Sigmoid colon (tissue), 6 donors: ENCODE measurements at regions not wholly inside any gene's neighbourhood (a gene's known extent, or its start where the extent isn't known, plus 50 kb on each side); places are given as distances from the start of the nearest gene placed in this dataset.

Source experiments
- DNase-seq: peaks from one replicate; pipeline ENCODE4 v3.0.0-alpha.2; 2019
- H3K27ac ChIP-seq, 4 donors: fragments of 200-600 bp; sonication (generic); one replicate each; pipeline ENCODE4 v1.5.1; 2016 to 2019; ENCODE audit warnings: mild to moderate bottlenecking in 1 of 4
- H3K27me3 ChIP-seq, 3 donors: fragments of 200-600 bp; sonication (generic); one replicate each; pipeline ENCODE4 v1.5.1; 2019; ENCODE audit warnings: mild to moderate bottlenecking in 1 of 3
- H3K36me3 ChIP-seq, 4 donors: fragments of 200-600 bp; sonication (generic); one replicate each; pipeline ENCODE4 v1.5.1; 2016 to 2019
- H3K4me1 ChIP-seq, 4 donors: fragments of 200-600 bp; sonication (generic); one replicate each; pipeline ENCODE4 v1.5.1; 2017 to 2019
- H3K4me3 ChIP-seq, 4 donors: fragments of 200-600 bp; sonication (generic); one replicate each; pipeline ENCODE4 v1.5.1; 2017 to 2019; ENCODE audit warnings: mild to moderate bottlenecking in 2 of 4, moderate library complexity in 1 of 4
- H3K9me3 ChIP-seq, 4 donors: fragments of 200-600 bp in 3 of 4; sonication (generic) in 3 of 4; one replicate each; pipeline versions ENCODE4 v1.5.1 to v1.6.1; 2013 to 2019
- CTCF ChIP-seq, 4 experiments: fragments of 450-650 bp in 3 of 4; fragments of 200-600 bp in 1 of 4; IDR thresholded peaks; one replicate each; pipeline ENCODE4 v1.5.1; 2016 to 2019; ENCODE audit warnings: antibody characterized with exemption in 4 of 4, mild to moderate bottlenecking in 3 of 4, moderate library complexity in 2 of 4
- EP300 ChIP-seq, 4 donors: sonication (generic); formaldehyde crosslinking; IDR thresholded peaks; one replicate each; pipeline ENCODE4 v1.6.1; 2017; ENCODE audit warnings: antibody characterized with exemption in 4 of 4
- POLR2A ChIP-seq, 2 donors: fragments of 450-650 bp; IDR thresholded peaks; one replicate each; pipeline ENCODE4 v1.6.1; 2016; ENCODE audit warnings: antibody characterized with exemption in 2 of 2, mild to moderate bottlenecking in 2 of 2, moderate library complexity in 2 of 2
- POLR2AphosphoS5 ChIP-seq, 4 donors: sonication (generic); formaldehyde crosslinking; IDR thresholded peaks; one replicate each; pipeline ENCODE4 v1.6.1; 2017; ENCODE audit warnings: antibody characterized with exemption in 4 of 4
- WGBS, 2 donors: extraction: QIAGEN DNeasy Blood & Tissue Kit; methylation state at CpG; one replicate each; pipeline ENCODE4 v1.1.7; 2013; 5-methylcytosine and 5-hydroxymethylcytosine counted together
- intact Hi-C: fragments of 100-400 bp; cut with DNase I; formaldehyde crosslinking; loops from one replicate; pipeline ENCODE4 v1.15.1; 2023
- donor health status: healthy with polysubstance abuse.
- donor health status: healthy.

- Histone ChIP-seq H3K27me3 (peaks cover 6 to 68% (median 20%) of the 10 kb centered on the region in 3 donors), H3K36me3 (no peaks in the 10 kb centered on the region), H3K4me3 (no peak overlapping the region), H3K27ac (no peak overlapping the region), H3K4me1 (no peaks in the 10 kb centered on the region), H3K9me3 (no peaks in the 10 kb centered on the region)
- 68 to 78% methylated on average over 9 of the region's 9 CpGs for WGBS, 2 donors
- no peak for TF ChIP-seq POLR2A (IDR thresholded peaks at IDR 0.05)
- no peak for TF ChIP-seq EP300 (IDR thresholded peaks at IDR 0.05)
- TF ChIP-seq POLR2AphosphoS5 (IDR thresholded peaks at IDR 0.05) = no peak
- TF ChIP-seq CTCF (IDR thresholded peaks at IDR 0.05) = no peak
- DNase-seq = peak; percentile 43
- intact Hi-C loops = no loop called here
Observed at GRCh38 chr20:63129376-63129965, 86.5 kb downstream of the YTHDF1 start.

- WGBS, 2 donors = 76 to 88% methylated on average over 17 of the region's 17 CpGs
- peak; percentile 40 for DNase-seq
Observed at GRCh38 chr20:63128956-63129355, 87.0 kb downstream of the YTHDF1 start.

GRCh38 chr20:63128367-63128766, 87.6 kb downstream of the YTHDF1 start:
- H3K4me3 ChIP-seq = no peak overlapping the region
- intact Hi-C loops = no loop called here
- peak; percentile 29 for DNase-seq
- no peaks in the 10 kb centered on the region for H3K36me3 ChIP-seq
- H3K27ac ChIP-seq = no peak overlapping the region
- no peaks in the 10 kb centered on the region for H3K4me1 ChIP-seq
- 93 to 94% methylated on average over 30 of the region's 30 CpGs for WGBS, 2 donors
- no peaks in the 10 kb centered on the region for H3K9me3 ChIP-seq
- H3K27me3 ChIP-seq = peaks cover 6 to 74% (median 20%) of the 10 kb centered on the region in 3 donors
- TF ChIP-seq POLR2A (IDR thresholded peaks at IDR 0.05) (no peak), EP300 (IDR thresholded peaks at IDR 0.05) (no peak), CTCF (IDR thresholded peaks at IDR 0.05) (no peak), POLR2AphosphoS5 (IDR thresholded peaks at IDR 0.05) (no peak)

More at GRCh38 chr20:63128956-63129355, 87.0 kb downstream of the YTHDF1 start:
- TF ChIP-seq POLR2AphosphoS5 (IDR thresholded peaks at IDR 0.05) = no peak
- TF ChIP-seq EP300 (IDR thresholded peaks at IDR 0.05) = no peak
- no peak for TF ChIP-seq CTCF (IDR thresholded peaks at IDR 0.05)
- TF ChIP-seq POLR2A (IDR thresholded peaks at IDR 0.05) = no peak
- no peaks in the 10 kb centered on the region for H3K36me3 ChIP-seq
- H3K4me3 ChIP-seq = no peak overlapping the region
- no peaks in the 10 kb centered on the region for H3K9me3 ChIP-seq
- no peaks in the 10 kb centered on the region for H3K4me1 ChIP-seq
- intact Hi-C loops = no loop called here
- H3K27ac ChIP-seq = no peak overlapping the region
- peaks cover 6 to 74% (median 20%) of the 10 kb centered on the region in 3 donors for H3K27me3 ChIP-seq

GRCh38 chr20:63127700-63128364, 88.1 kb downstream of the YTHDF1 start:
- H3K27ac ChIP-seq = no peak overlapping the region
- TF ChIP-seq POLR2A (IDR thresholded peaks at IDR 0.05) = no peak
- no peak for TF ChIP-seq POLR2AphosphoS5 (IDR thresholded peaks at IDR 0.05)
- TF ChIP-seq CTCF (IDR thresholded peaks at IDR 0.05) = no peak
- TF ChIP-seq EP300 (IDR thresholded peaks at IDR 0.05) = no peak
- no peaks in the 10 kb centered on the region for H3K4me1 ChIP-seq
- 76 to 80% methylated on average over 21 of the region's 21 CpGs for WGBS, 2 donors
- peaks cover 6 to 68% (median 20%) of the 10 kb centered on the region in 3 donors for H3K27me3 ChIP-seq
- H3K4me3 ChIP-seq = no peak overlapping the region
- DNase-seq = peak; percentile 25
- H3K9me3 ChIP-seq = no peaks in the 10 kb centered on the region
- intact Hi-C loops = no loop called here
- H3K36me3 ChIP-seq = no peaks in the 10 kb centered on the region
